ENCODE measurements at regions not wholly inside any gene's neighbourhood (a gene's known extent, or its start where the extent isn't known, plus 50 kb on each side); places are given as distances from the start of the nearest gene placed in this dataset.

- H3K27ac ChIP-seq, result no peak overlapping the region
- TF ChIP-seq CTCF (conservative IDR thresholded peaks at IDR 0.05), result no peak
Observed at GRCh38 chr1:87523466-87523865, 194.8 kb downstream of the LMO4 start.

DNA sequence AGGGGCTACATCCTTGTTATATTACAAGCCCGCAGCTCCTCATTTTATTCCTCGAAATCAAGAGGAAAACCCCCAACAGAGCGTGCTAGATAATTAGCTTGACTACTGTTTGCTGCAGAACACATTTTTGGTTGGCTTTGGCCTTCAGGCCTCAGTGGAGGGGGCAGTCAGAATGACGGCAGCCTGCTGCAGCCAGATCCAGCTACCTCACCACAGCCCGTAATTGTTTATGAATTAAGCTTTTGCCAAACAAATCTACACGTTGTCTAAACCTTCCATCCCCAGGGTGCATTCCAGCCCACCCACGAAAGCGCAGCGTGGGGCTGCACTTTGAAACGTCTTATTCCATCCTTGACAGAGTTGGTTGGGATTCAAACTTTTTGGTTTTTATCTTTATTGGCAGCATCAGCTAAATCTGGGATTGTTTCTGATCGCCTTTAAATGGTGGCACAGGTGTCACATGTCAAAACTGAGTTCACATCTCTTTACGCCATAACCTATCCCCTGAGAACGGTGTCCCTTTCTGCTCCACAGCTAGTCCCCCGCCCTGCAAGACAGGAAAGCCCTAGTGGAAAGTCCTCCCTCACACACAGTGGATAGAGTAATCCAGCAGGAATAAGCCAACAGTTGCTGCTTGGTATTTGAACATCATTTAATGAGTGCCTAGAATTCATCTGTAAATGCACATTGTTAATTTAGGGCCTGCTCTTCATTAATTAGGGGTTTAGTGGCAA is 195.5 kb downstream of the LMO4 start:
- no peak for TF ChIP-seq CTCF (conservative IDR thresholded peaks at IDR 0.05)
- no peak overlapping the region for H3K27ac ChIP-seq

DNA sequence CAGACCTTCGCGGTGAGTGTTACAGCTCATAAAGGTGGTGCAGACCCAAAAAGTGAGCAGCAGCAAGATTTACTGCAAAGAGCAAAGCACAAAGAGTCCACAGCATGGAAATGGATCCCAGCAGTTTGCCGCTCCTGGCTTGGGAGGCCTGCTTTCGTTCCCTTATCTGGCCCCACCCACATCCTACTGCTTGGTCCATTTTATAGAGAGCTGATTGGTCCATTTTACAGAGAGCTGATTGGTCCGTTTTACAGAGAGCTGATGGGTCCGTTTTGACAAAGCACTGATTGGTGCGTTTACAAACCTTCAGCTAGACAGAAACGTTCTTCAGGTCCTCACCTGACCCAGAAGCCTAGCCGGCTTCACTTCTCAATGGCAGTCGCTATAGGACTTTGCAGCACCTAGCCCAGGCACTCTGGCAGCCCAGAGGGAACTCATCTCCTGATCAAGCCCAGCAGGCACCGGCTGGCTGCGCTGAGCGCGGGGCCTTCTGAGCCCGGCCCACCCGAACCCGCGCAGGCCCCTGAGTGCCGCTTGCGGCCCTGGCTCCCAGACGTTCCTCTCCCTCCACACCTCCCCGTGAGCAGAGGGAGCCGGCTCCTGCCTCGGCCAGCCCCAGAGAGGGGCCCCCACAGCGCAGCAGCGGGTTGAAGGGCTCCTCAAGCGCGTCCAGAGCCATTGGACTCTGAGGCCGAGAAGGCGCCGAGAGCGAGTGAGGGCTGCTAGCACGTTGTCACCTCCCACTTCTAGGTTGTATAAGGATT is 200.3 kb downstream of the LMO4 start:
- TF ChIP-seq CTCF (conservative IDR thresholded peaks at IDR 0.05), result no peak
- no peak overlapping the region for H3K27ac ChIP-seq

GRCh38 chr1:87530042-87530807 is 201.5 kb downstream of the LMO4 start:
- H3K27ac ChIP-seq, result no peak overlapping the region
- TF ChIP-seq CTCF (conservative IDR thresholded peaks at IDR 0.05), result no peak

DNA sequence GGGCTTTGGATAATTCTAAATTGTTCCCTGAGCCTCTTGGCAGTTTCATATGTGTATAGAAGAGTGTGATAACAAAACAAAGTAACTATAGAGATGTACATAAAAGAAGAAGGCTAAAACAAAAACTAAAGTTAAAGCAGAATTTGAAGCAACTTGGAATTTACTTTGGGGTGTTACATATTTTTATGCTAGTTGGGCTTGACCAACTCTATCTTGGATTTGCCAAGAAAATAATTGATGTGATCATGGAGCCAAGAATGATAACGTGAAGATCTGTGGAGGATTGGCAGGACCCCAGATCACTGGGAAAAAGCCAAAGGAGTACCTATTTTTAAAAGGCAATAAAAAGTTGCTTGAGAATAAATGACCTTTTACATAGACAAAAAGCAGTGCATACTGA is 206.9 kb downstream of the LMO4 start:
- H3K27ac ChIP-seq, result no peak overlapping the region
- TF ChIP-seq CTCF (conservative IDR thresholded peaks at IDR 0.05), result no peak

DNA sequence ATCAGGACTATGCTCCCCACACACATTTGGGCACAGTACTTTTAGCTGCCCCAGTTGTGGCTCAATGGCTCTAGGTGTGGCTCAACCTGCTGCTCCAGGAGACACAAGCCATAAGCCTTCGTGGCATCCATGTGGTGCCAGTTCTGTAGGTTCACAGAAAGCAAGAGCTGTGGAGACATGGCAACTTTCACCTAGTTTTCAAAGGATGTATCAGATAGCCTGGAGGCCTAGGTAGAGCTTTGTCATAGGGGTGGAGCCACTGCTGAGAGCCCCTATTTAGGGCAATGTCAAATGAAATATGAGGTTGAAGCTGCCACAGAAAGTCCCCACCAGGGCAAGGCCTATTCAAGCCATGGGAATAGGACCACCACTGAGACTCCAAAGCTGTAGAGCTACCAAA is 210.5 kb downstream of the LMO4 start:
- no peak overlapping the region for H3K27ac ChIP-seq
- TF ChIP-seq CTCF (conservative IDR thresholded peaks at IDR 0.05), result no peak

- H3K27ac ChIP-seq, result no peak overlapping the region
- no peak for TF ChIP-seq CTCF (conservative IDR thresholded peaks at IDR 0.05)
Observed at GRCh38 chr1:87542697-87543096, 214.0 kb downstream of the LMO4 start.
